ENCODE measurements at regions not wholly inside any gene's neighbourhood (a gene's known extent, or its start where the extent isn't known, plus 50 kb on each side); places are given as distances from the start of the nearest gene placed in this dataset.

GRCh38 chr5:93322974-93323860 is 257.8 kb downstream of the NR2F1-AS1 start:
- no peak for DNase-seq

GRCh38 chr5:93320920-93321445 is 260.0 kb downstream of the NR2F1-AS1 start:
- no peaks in the 10 kb centered on the region for H3K4me1 ChIP-seq
- intact Hi-C loops (cut with DNase I; ENCODE audit: low total_unique reads) = no loop called here
- no peaks in the 10 kb centered on the region for H3K9me3 ChIP-seq
- H3K27me3 ChIP-seq = no peaks in the 10 kb centered on the region
- TF ChIP-seq, protein P1, sequence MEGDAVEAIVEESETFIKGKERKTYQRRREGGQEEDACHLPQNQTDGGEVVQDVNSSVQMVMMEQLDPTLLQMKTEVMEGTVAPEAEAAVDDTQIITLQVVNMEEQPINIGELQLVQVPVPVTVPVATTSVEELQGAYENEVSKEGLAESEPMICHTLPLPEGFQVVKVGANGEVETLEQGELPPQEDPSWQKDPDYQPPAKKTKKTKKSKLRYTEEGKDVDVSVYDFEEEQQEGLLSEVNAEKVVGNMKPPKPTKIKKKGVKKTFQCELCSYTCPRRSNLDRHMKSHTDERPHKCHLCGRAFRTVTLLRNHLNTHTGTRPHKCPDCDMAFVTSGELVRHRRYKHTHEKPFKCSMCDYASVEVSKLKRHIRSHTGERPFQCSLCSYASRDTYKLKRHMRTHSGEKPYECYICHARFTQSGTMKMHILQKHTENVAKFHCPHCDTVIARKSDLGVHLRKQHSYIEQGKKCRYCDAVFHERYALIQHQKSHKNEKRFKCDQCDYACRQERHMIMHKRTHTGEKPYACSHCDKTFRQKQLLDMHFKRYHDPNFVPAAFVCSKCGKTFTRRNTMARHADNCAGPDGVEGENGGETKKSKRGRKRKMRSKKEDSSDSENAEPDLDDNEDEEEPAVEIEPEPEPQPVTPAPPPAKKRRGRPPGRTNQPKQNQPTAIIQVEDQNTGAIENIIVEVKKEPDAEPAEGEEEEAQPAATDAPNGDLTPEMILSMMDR (IDR thresholded peaks at IDR 0.05) = no peak
- no peak overlapping the region for H3K27ac ChIP-seq
- no peak for DNase-seq
- no peaks in the 10 kb centered on the region for H3K36me3 ChIP-seq
- H3K4me3 ChIP-seq = no peak overlapping the region

More at GRCh38 chr5:93322974-93323860, 257.8 kb downstream of the NR2F1-AS1 start:
- no peaks in the 10 kb centered on the region for H3K36me3 ChIP-seq
- intact Hi-C loops (cut with DNase I; ENCODE audit: low total_unique reads) = no loop called here
- no peak overlapping the region for H3K4me3 ChIP-seq
- TF ChIP-seq, protein P1 (IDR thresholded peaks at IDR 0.05) = no peak
- H3K27ac ChIP-seq = no peak overlapping the region
- H3K9me3 ChIP-seq = no peaks in the 10 kb centered on the region
- H3K4me1 ChIP-seq = no peaks in the 10 kb centered on the region
- H3K27me3 ChIP-seq = no peaks in the 10 kb centered on the region

DNA sequence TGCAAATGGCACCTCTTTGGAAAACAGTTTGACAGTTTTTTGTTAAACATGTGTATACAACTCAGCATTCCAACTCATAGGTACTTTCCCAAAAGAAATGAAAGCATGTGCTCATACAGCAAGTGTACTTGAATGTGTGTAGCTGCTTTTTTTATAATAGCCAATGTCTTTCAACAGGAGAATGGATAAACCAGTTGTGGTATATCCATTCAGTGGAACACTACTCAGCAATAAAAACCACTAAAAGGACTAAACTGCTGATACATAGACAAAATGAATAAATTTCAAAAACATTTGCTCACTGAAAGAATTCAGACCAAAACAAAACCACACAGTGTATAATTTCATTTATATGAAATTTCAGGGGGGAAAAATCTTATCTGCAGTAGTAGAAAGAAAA is 267.3 kb downstream of the NR2F1-AS1 start:
- Histone ChIP-seq H3K4me3 (no peak overlapping the region), H3K27ac (no peak overlapping the region), H3K9me3 (no peaks in the 10 kb centered on the region), H3K4me1 (no peaks in the 10 kb centered on the region), H3K27me3 (no peaks in the 10 kb centered on the region), H3K36me3 (no peaks in the 10 kb centered on the region)
- DNase-seq = no peak
- intact Hi-C loops (cut with DNase I; ENCODE audit: low total_unique reads) = no loop called here
- TF ChIP-seq, protein P1 (IDR thresholded peaks at IDR 0.05) = no peak

DNA sequence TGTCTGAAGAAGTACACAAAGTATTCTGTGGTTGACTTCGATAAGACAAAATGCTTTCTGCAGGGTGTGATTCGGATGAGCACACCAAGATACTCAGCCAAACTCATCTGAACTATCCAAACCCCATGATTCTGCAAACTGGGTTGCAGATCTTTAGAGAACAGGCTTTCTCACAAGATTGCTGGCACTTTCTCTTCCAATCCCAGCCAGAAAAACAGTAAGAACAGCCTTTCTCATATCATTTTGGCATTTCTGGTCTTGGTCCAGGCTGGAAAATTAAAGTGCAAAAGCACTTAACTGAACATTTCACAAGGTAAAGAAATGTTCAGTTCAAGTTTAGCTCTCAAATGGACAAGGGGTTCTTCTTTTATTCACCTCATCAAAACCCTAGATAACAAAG is 269.1 kb downstream of the NR2F1-AS1 start:
- Histone ChIP-seq H3K4me1 (no peaks in the 10 kb centered on the region), H3K4me3 (no peak overlapping the region), H3K27me3 (no peaks in the 10 kb centered on the region), H3K27ac (no peak overlapping the region), H3K9me3 (no peaks in the 10 kb centered on the region), H3K36me3 (no peaks in the 10 kb centered on the region)
- TF ChIP-seq, protein P1 (IDR thresholded peaks at IDR 0.05) = no peak
- no peak for DNase-seq
- intact Hi-C loops (cut with DNase I; ENCODE audit: low total_unique reads) = no loop called here

GRCh38 chr5:93307557-93307956 is 273.5 kb downstream of the NR2F1-AS1 start:
- no peaks in the 10 kb centered on the region for H3K9me3 ChIP-seq
- TF ChIP-seq, protein P1 (IDR thresholded peaks at IDR 0.05) = no peak
- DNase-seq = no peak
- intact Hi-C loops (cut with DNase I; ENCODE audit: low total_unique reads) = no loop called here
- no peaks in the 10 kb centered on the region for H3K4me1 ChIP-seq
- H3K27ac ChIP-seq = no peak overlapping the region
- no peaks in the 10 kb centered on the region for H3K27me3 ChIP-seq
- H3K36me3 ChIP-seq = no peaks in the 10 kb centered on the region
- H3K4me3 ChIP-seq = no peak overlapping the region

Data from tibial artery (tissue), 4 donors.